Loucy (cell line): ENCODE measurements at regions not wholly inside any gene's neighbourhood (a gene's known extent, or its start where the extent isn't known, plus 50 kb on each side); places are given as distances from the start of the nearest gene placed in this dataset.

ENCODE experiments used
- H2AFZ ChIP-seq: fragments of 200-600 bp; sonication (generic); 2 replicates; pipeline ENCODE4 v1.6.0; 2016; ENCODE audit warnings: antibody characterized with exemption, mild to moderate bottlenecking, low read length, moderate library complexity
- H3F3A ChIP-seq: fragments of 200-600 bp; 2 replicates; pipeline ENCODE4 v1.6.0; 2016; ENCODE audit warnings: antibody characterized with exemption, low read depth, mild to moderate bottlenecking
- H3K27me3 ChIP-seq: fragments of 200-600 bp; sonication (generic); 2 replicates; pipeline ENCODE4 v1.6.1; 2014; ENCODE audit warnings: low read length, mild to moderate bottlenecking; ENCODE audit not compliant: insufficient read depth, poor library complexity, severe bottlenecking
- H3K36me3 ChIP-seq: fragments of 200-600 bp; sonication (generic); 2 replicates; pipeline ENCODE4 v1.6.1; 2016; ENCODE audit warnings: low read length; ENCODE audit not compliant: insufficient read depth
- H3K4me1 ChIP-seq: fragments of 200-600 bp; sonication (generic); 2 replicates; pipeline ENCODE4 v1.5.1; 2014; ENCODE audit warnings: low read length, mild to moderate bottlenecking; ENCODE audit not compliant: insufficient read depth, poor library complexity, severe bottlenecking
- H3K4me2 ChIP-seq: fragments of 200-600 bp; sonication (generic); 2 replicates; pipeline ENCODE4 v1.6.0; 2014; ENCODE audit warnings: antibody characterized with exemption, low read length, low read depth, mild to moderate bottlenecking; ENCODE audit not compliant: poor library complexity, severe bottlenecking
- H3K4me3 ChIP-seq: fragments of 200-600 bp; sonication (generic); 2 replicates; pipeline ENCODE4 v1.5.1; 2014; ENCODE audit warnings: low read length, mild to moderate bottlenecking, mixed read lengths; ENCODE audit not compliant: poor library complexity, severe bottlenecking
- H3K79me2 ChIP-seq: fragments of 200-600 bp; sonication (generic); 2 replicates; pipeline ENCODE4 v1.6.1; 2014; ENCODE audit warnings: low read length; ENCODE audit not compliant: insufficient read depth
- H3K9ac ChIP-seq: fragments of 200-600 bp; sonication (generic); 2 replicates; pipeline ENCODE4 v1.6.0; 2014; ENCODE audit warnings: mild to moderate bottlenecking, low read depth, low read length, moderate library complexity; ENCODE audit not compliant: poor library complexity, severe bottlenecking
- H3K9me2 ChIP-seq: fragments of 200-600 bp; sonication (generic); replicated peaks from 2 replicates; pipeline ENCODE4 v1.6.1; 2016; ENCODE audit warnings: low read depth, low read length, mixed read lengths
- H3K9me3 ChIP-seq: fragments of 200-600 bp; sonication (generic); 2 replicates; pipeline ENCODE4 v1.6.1; 2014; ENCODE audit warnings: mild to moderate bottlenecking, antibody characterized with exemption, low read length, low read depth; ENCODE audit not compliant: insufficient read depth
- H4K20me1 ChIP-seq: fragments of 200-600 bp; sonication (generic); 2 replicates; pipeline ENCODE4 v1.6.0; 2014; ENCODE audit warnings: antibody characterized with exemption, low read length, mild to moderate bottlenecking; ENCODE audit not compliant: insufficient read depth, poor library complexity, severe bottlenecking
- EZH2phosphoT487 ChIP-seq: fragments of 200-600 bp; IDR thresholded peaks from 2 replicates; pipeline ENCODE4 v1.6.1; 2018; ENCODE audit warnings: antibody characterized with exemption, mild to moderate bottlenecking, moderate library complexity, borderline replicate concordance
- TF ChIP-seq, protein P1 (sequence below): fragments of 200-600 bp; sonication (generic); conservative IDR thresholded peaks from 2 replicates; pipeline ENCODE4 v1.5.1; 2014; ENCODE audit warnings: mild to moderate bottlenecking, antibody characterized with exemption, low read length

DNA sequence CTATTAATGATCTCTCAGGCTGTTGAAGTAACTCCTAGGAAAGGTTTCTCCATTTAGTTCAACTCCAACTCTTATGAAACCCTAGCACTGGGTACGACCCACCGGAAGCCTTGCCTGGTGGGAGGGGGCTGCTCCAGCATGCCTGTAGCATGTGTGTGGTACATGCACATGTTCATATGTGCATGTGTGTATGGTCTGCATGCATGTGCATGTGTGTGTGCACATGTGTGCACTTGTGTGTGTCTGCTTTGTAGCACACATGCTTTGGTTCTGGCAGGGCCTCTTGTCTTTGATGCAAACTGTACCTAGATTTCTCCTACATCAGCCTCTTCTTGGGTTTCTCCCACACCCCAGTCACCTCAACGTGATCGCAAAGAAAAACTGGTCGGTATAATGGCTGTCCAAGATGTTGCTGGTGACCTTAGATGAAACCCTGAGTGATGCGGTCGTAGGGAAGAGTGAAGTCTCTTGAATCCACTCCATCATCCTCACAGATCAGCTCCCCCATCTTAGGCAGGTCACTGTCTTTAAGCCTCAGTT is 193.5 kb downstream of the MYLK4 start:
- Histone ChIP-seq H2AFZ (no peak overlapping the region), H3F3A (no peaks in the 10 kb centered on the region), H3K9me2 (no peaks in the 10 kb centered on the region), H4K20me1 (no peaks in the 10 kb centered on the region), H3K9me3 (no peaks in the 10 kb centered on the region), H3K4me3 (no peak overlapping the region), H3K4me1 (peaks cover 6% of the 10 kb centered on the region), H3K36me3 (no peaks in the 10 kb centered on the region), H3K4me2 (no peak overlapping the region), H3K9ac (no peak overlapping the region), H3K27me3 (no peaks in the 10 kb centered on the region), H3K79me2 (no peaks in the 10 kb centered on the region)
- no peak for TF ChIP-seq EZH2phosphoT487
- TF ChIP-seq, protein P1, sequence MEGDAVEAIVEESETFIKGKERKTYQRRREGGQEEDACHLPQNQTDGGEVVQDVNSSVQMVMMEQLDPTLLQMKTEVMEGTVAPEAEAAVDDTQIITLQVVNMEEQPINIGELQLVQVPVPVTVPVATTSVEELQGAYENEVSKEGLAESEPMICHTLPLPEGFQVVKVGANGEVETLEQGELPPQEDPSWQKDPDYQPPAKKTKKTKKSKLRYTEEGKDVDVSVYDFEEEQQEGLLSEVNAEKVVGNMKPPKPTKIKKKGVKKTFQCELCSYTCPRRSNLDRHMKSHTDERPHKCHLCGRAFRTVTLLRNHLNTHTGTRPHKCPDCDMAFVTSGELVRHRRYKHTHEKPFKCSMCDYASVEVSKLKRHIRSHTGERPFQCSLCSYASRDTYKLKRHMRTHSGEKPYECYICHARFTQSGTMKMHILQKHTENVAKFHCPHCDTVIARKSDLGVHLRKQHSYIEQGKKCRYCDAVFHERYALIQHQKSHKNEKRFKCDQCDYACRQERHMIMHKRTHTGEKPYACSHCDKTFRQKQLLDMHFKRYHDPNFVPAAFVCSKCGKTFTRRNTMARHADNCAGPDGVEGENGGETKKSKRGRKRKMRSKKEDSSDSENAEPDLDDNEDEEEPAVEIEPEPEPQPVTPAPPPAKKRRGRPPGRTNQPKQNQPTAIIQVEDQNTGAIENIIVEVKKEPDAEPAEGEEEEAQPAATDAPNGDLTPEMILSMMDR, result no peak

DNA sequence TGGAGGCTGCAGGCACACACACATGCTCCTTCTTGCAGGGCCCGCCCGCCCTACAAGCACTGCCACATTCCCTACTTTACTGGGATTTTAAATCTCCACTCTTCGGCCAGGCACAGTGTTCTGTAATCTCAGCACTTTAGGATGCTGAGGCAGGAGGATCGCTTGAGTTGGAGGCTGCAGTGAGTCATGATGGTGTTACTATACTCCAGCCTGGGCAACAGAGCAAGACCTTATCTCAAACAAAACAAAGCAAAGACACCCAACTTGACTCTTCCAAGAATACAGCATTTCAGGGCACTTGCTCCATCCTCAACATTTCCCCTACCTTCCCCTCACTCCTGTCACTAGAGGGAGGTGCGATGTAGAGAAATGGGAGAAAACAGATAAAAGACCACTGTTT is 194.0 kb downstream of the MYLK4 start:
- Histone ChIP-seq H3K79me2 (no peaks in the 10 kb centered on the region), H3K36me3 (no peaks in the 10 kb centered on the region), H3K4me2 (no peak overlapping the region), H3K4me1 (peaks cover 6% of the 10 kb centered on the region), H3K9ac (no peak overlapping the region), H4K20me1 (no peaks in the 10 kb centered on the region), H2AFZ (no peak overlapping the region), H3F3A (no peaks in the 10 kb centered on the region), H3K27me3 (no peaks in the 10 kb centered on the region), H3K4me3 (no peak overlapping the region), H3K9me3 (no peaks in the 10 kb centered on the region), H3K9me2 (no peaks in the 10 kb centered on the region)
- TF ChIP-seq, protein P1, result no peak
- no peak for TF ChIP-seq EZH2phosphoT487

GRCh38 chr6:2554651-2555260 is 196.0 kb downstream of the MYLK4 start:
- H3K79me2 ChIP-seq, result no peaks in the 10 kb centered on the region
- no peak overlapping the region for H3K4me2 ChIP-seq
- H3K9me3 ChIP-seq, result no peaks in the 10 kb centered on the region
- no peak overlapping the region for H3K9ac ChIP-seq
- H4K20me1 ChIP-seq, result no peaks in the 10 kb centered on the region
- H3K9me2 ChIP-seq, result no peaks in the 10 kb centered on the region
- no peak for TF ChIP-seq EZH2phosphoT487
- TF ChIP-seq, protein P1, result no peak
- no peaks in the 10 kb centered on the region for H3F3A ChIP-seq
- H2AFZ ChIP-seq, result no peak overlapping the region
- no peak overlapping the region for H3K4me3 ChIP-seq
- H3K4me1 ChIP-seq, result peaks cover 6% of the 10 kb centered on the region
- H3K27me3 ChIP-seq, result no peaks in the 10 kb centered on the region
- H3K36me3 ChIP-seq, result no peaks in the 10 kb centered on the region
